Cardiac muscle cell (in vitro differentiated cells and primary cell): ENCODE measurements at regions not wholly inside any gene's neighbourhood (a gene's known extent, or its start where the extent isn't known, plus 50 kb on each side); places are given as distances from the start of the nearest gene placed in this dataset.

Experiments
- DNase-seq, 2 donors: peaks; one replicate each; pipeline versions ENCODE4 v3.0.0 to v3.0.0-alpha.2; 2010 to 2017; ENCODE audit warnings: low read depth in 1 of 2, low spot score in 1 of 2
- H3K27ac ChIP-seq: fragments of 200-600 bp; sonication (generic); 2 replicates; pipeline ENCODE4 v1.5.1; 2016
- H3K27me3 ChIP-seq: fragments of 200-600 bp; sonication (generic); 2 replicates; pipeline ENCODE4 v1.6.0; 2016; ENCODE audit warnings: control low read depth
- H3K36me3 ChIP-seq: fragments of 200-600 bp; sonication (generic); 2 replicates; pipeline ENCODE4 v1.5.1; 2016; ENCODE audit warnings: control low read depth
- H3K4me1 ChIP-seq: fragments of 200-600 bp; sonication (generic); 2 replicates; pipeline ENCODE4 v1.8.1; 2017; ENCODE audit warnings: low read depth, mild to moderate bottlenecking, mixed run types
- H3K4me3 ChIP-seq: fragments of 200-600 bp; sonication (generic); 2 replicates; pipeline ENCODE4 v1.5.1; 2016; ENCODE audit warnings: mild to moderate bottlenecking
- H3K9me3 ChIP-seq: fragments of 200-600 bp; sonication (generic); 2 replicates; pipeline ENCODE4 v1.5.1; 2017; ENCODE audit warnings: low read depth, mild to moderate bottlenecking, control low read depth
- CTCF ChIP-seq: IDR thresholded peaks from 2 replicates; pipeline ENCODE4 v1.5.1; 2012; ENCODE audit warnings: low read depth, mild to moderate bottlenecking, low read length

GRCh38 chr3:165462636-165463334 is 266.6 kb upstream of the SLITRK3 start:
- H3K4me3 ChIP-seq = no peak overlapping the region
- peak in 1 of 2 donors; percentile 3 for DNase-seq
- H3K36me3 ChIP-seq = no peaks in the 10 kb centered on the region
- no peak overlapping the region for H3K27ac ChIP-seq
- no peaks in the 10 kb centered on the region for H3K9me3 ChIP-seq
- no peaks in the 10 kb centered on the region for H3K27me3 ChIP-seq
- no peaks in the 10 kb centered on the region for H3K4me1 ChIP-seq
- no peak for TF ChIP-seq CTCF

- no peak for TF ChIP-seq CTCF
- H3K27me3 ChIP-seq = no peaks in the 10 kb centered on the region
- no peak for DNase-seq
Measured at GRCh38 chr3:165459924-165460835, 264.0 kb upstream of the SLITRK3 start.

GRCh38 chr3:165459111-165459510 is 262.9 kb upstream of the SLITRK3 start:
- Histone ChIP-seq H3K9me3 (no peaks in the 10 kb centered on the region), H3K36me3 (no peaks in the 10 kb centered on the region), H3K4me1 (no peaks in the 10 kb centered on the region), H3K4me3 (no peak overlapping the region), H3K27ac (no peak overlapping the region), H3K27me3 (no peaks in the 10 kb centered on the region)
- TF ChIP-seq CTCF = no peak
- no peak for DNase-seq

More at GRCh38 chr3:165459924-165460835, 264.0 kb upstream of the SLITRK3 start:
- Histone ChIP-seq H3K4me1 (no peaks in the 10 kb centered on the region), H3K27ac (no peak overlapping the region), H3K36me3 (no peaks in the 10 kb centered on the region), H3K4me3 (no peak overlapping the region), H3K9me3 (no peaks in the 10 kb centered on the region)

GRCh38 chr3:165457096-165457495 is 260.9 kb upstream of the SLITRK3 start:
- Histone ChIP-seq H3K9me3 (no peaks in the 10 kb centered on the region), H3K27ac (no peak overlapping the region), H3K27me3 (no peaks in the 10 kb centered on the region), H3K4me3 (no peak overlapping the region), H3K4me1 (no peaks in the 10 kb centered on the region), H3K36me3 (no peaks in the 10 kb centered on the region)
- TF ChIP-seq CTCF = no peak
- DNase-seq = no peak

- no peak for TF ChIP-seq CTCF
- H3K36me3 ChIP-seq = no peaks in the 10 kb centered on the region
- no peak overlapping the region for H3K27ac ChIP-seq
- DNase-seq = no peak
- H3K4me3 ChIP-seq = no peak overlapping the region
- no peaks in the 10 kb centered on the region for H3K9me3 ChIP-seq
- H3K4me1 ChIP-seq = no peaks in the 10 kb centered on the region
- no peaks in the 10 kb centered on the region for H3K27me3 ChIP-seq
Measured at GRCh38 chr3:165455793-165456192, 259.6 kb upstream of the SLITRK3 start.
